RPMI7951 (cell line): ENCODE measurements at regions not wholly inside any gene's neighbourhood (a gene's known extent, or its start where the extent isn't known, plus 50 kb on each side); places are given as distances from the start of the nearest gene placed in this dataset.
"Not testable (repeated sequence)": the region's sequence is repeated elsewhere in the genome, so short reads cannot be mapped to it uniquely, and the experiment has no call there.

Source experiments
- DNase-seq: peaks from one replicate; pipeline ENCODE4 v3.0.0-alpha.2; 2012; ENCODE audit warnings: low read depth

- no peak for DNase-seq
Observed at GRCh38 chr11:110874437-110875030, 162.3 kb upstream of the ARHGAP20 start.

GRCh38 chr11:110873975-110874374 lies 161.7 kb upstream of the ARHGAP20 start:
- no peak for DNase-seq

GRCh38 chr11:110870816-110871522 lies 158.7 kb upstream of the ARHGAP20 start:
- DNase-seq = no peak

- DNase-seq = no peak
Observed at GRCh38 chr11:110867951-110868350, 155.7 kb upstream of the ARHGAP20 start.

- peak; percentile 13 for DNase-seq
Observed at GRCh38 chr11:110866081-110866480, 153.8 kb upstream of the ARHGAP20 start.

- DNase-seq = no peak
Observed at GRCh38 chr11:110862407-110862806, 150.2 kb upstream of the ARHGAP20 start.

- no peak for DNase-seq
Observed at GRCh38 chr11:110860461-110860860, 148.2 kb upstream of the ARHGAP20 start.

GRCh38 chr11:110859998-110860397 lies 147.8 kb upstream of the ARHGAP20 start:
- DNase-seq = no peak

- no peak for DNase-seq
Observed at GRCh38 chr11:110859240-110859840, 147.1 kb upstream of the ARHGAP20 start.

- no peak for DNase-seq
Observed at GRCh38 chr11:110858547-110858921, 146.3 kb upstream of the ARHGAP20 start.

GRCh38 chr11:110857892-110858546 lies 145.8 kb upstream of the ARHGAP20 start:
- DNase-seq = no peak

GRCh38 chr11:110856996-110857812 lies 145.0 kb upstream of the ARHGAP20 start:
- no peak for DNase-seq

GRCh38 chr11:110856340-110856739 lies 144.1 kb upstream of the ARHGAP20 start:
- DNase-seq = no peak

- DNase-seq = no peak
Observed at GRCh38 chr11:110855191-110855590, 143.0 kb upstream of the ARHGAP20 start.

- DNase-seq = no peak
Observed at GRCh38 chr11:110852921-110853490, 140.8 kb upstream of the ARHGAP20 start.

GRCh38 chr11:110850846-110851245 lies 138.6 kb upstream of the ARHGAP20 start:
- no peak for DNase-seq

GRCh38 chr11:110843053-110843452 lies 130.8 kb upstream of the ARHGAP20 start:
- DNase-seq = not testable (repeated sequence)

- no peak for DNase-seq
Observed at GRCh38 chr11:110838808-110839207, 126.6 kb upstream of the ARHGAP20 start.

- DNase-seq = no peak
Observed at GRCh38 chr11:110837603-110838002, 125.4 kb upstream of the ARHGAP20 start.

GRCh38 chr11:110835106-110835505 lies 122.9 kb upstream of the ARHGAP20 start:
- DNase-seq = no peak

- DNase-seq = no peak
Observed at GRCh38 chr11:110833033-110833484, 120.8 kb upstream of the ARHGAP20 start.
